HG02981 (cell line): ENCODE measurements at regions not wholly inside any gene's neighbourhood (a gene's known extent, or its start where the extent isn't known, plus 50 kb on each side); places are given as distances from the start of the nearest gene placed in this dataset.

ENCODE experiments used
- ATAC-seq: cut with Tn5 transposase; IDR thresholded peaks from one replicate; pipeline ENCODE4 v1.9.1; 2021; ENCODE audit warnings: mild to moderate bottlenecking, moderate library complexity; ENCODE audit not compliant: unreplicated experiment

DNA sequence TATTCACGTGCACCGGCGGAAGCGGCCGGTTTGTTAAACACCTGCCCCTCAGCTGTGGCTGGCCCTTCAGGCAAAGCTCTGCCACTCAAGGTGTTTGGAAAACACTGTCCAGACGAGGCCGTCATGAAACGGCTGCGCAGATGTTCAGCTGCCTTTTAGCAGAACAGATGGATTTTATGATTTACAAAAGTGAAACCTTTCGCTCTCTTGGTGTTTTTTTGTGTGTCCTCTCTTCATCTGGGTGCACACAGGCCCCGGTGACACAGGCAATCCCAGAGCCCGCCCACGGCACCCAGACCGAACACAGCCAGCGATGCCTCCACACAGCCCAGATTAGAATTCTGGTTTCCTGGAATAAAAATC lies 397.0 kb downstream of the SMOC2 start:
- ATAC-seq: no peak

- ATAC-seq: no peak
These were observed 396.5 kb downstream of the SMOC2 start for GRCh38 chr6:168837254-168838036.

- no peak for ATAC-seq
These were observed 395.0 kb downstream of the SMOC2 start for GRCh38 chr6:168835991-168836390.

GRCh38 chr6:168834801-168835200 lies 393.8 kb downstream of the SMOC2 start:
- no peak for ATAC-seq

- ATAC-seq: no peak
These were observed 393.1 kb downstream of the SMOC2 start for GRCh38 chr6:168834042-168834587.

- no peak for ATAC-seq
These were observed 387.8 kb downstream of the SMOC2 start for GRCh38 chr6:168828800-168829199.

- ATAC-seq: no peak
These were observed 387.1 kb downstream of the SMOC2 start for GRCh38 chr6:168828035-168828434.

DNA sequence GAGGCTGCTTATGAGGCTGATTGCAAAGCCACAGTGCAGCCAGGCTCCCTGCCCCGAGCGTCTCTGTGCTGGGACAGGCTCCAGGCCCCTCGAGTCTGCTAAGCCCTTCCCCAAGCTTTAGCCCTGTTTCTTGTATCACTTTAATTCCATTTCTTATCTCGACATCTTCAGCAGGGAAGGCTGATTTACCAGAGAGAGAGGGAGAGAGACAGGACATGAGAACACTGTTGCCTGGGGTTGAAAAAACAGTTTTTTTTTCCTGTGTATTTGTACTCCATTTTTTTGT lies 386.5 kb downstream of the SMOC2 start:
- no peak for ATAC-seq

- ATAC-seq: no peak
These were observed 386.0 kb downstream of the SMOC2 start for GRCh38 chr6:168826726-168827585.

DNA sequence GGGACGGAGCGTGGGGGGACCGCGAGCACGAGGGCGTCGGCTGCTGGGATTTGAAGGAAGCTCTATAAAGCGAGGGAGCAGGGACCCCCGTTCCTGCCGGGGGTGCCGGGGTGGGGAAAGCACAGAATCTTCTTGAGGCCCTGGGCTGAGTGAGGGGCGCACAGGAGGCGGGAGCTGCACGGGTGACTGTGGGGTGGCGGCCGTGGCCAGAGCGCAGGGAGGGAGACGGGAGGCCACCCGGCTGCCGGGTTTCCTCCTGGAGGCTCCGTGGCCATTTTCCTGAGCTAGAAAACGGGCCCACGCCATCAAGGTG lies 385.1 kb downstream of the SMOC2 start:
- no peak for ATAC-seq

- no peak for ATAC-seq
These were observed 384.5 kb downstream of the SMOC2 start for GRCh38 chr6:168825226-168826077.

DNA sequence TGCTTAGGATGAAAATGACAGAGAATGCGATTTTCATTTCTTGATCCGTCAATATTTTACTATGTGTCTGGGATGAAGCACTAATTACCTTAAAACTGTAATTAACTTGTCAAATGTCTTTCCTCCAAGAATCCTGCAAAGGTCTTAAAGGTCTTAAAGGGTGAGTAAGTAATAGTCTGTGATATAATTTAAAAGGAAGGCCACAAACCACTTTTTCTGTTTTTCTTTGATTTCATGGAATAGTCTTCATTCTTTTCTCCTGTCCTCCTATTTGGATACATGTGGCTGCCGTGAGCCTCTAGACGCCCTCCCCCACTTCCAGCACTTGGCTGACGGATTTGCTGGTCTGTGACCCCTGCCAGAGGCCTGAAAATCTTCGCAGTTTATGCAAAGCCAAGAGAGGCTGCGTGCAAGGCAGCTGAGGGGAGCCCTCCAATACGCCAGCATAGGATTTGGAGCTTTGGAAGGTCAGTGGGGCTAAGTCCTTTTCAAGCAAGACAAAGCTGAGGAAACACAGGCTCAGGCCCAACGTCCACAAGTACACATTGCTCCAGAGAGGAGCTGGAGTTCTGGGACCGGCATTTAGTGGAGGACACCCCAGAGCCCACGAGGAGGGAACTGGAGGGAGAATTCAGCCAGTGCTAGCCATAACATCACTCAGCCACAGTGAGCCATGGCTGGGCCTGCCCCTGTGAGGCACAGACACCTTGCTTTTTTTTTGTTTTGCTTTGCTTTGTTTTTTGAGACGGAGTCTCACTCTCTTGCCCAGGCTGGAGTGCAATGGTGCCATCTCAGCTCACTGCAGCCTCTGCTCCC lies 382.6 kb downstream of the SMOC2 start:
- no peak for ATAC-seq

GRCh38 chr6:168822376-168822775 lies 381.4 kb downstream of the SMOC2 start:
- ATAC-seq: no peak

- no peak for ATAC-seq
These were observed 378.6 kb downstream of the SMOC2 start for GRCh38 chr6:168819546-168819945.

DNA sequence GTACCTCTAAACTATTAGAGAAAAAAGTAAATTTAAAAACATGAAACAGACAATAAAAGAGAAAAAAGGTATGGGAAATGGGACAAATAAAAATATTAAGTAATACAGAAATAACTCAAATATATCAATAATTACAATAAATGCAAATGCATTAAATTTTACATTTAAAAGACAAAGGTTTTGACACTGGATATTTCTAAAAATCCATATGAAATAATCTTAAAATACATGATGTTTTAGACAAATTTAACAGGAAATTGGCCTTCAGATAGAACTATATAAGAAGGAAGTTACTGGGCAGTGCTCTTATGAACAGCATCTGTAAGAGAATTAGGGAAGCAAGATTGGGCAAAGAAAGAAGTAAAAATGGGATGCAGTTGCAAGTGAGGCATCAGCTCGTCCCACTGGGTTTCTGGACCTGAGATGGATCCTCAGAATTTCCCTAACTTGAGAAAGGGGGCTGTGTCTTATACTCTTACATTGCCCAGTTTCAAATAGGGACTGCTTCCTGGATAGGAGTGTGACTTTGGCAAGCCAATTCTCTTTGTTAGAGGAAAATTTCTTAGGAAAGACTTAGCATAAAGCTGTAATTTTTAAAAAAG lies 376.7 kb downstream of the SMOC2 start:
- no peak for ATAC-seq

- ATAC-seq: no peak
These were observed 374.2 kb downstream of the SMOC2 start for GRCh38 chr6:168815229-168815628.

DNA sequence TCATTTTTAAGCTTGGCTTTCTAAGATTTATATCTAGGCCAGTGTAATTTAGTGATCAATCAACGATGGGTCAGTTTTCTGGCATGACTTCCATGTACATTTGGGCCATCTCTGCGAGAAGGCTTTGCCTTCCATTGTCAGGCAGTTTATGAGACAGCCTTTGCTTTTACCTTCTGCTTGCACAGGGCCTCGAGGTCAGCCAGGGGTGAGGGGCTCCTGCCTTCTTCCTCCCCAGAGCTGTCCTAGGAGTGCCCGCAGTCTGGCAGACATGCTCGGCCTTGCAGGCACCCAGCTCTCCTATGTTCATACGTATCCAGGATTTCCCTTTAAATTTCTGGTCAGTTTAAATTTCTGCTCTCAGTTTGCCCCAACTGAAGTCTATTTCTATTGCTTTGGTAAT lies 367.2 kb downstream of the SMOC2 start:
- ATAC-seq: no peak

DNA sequence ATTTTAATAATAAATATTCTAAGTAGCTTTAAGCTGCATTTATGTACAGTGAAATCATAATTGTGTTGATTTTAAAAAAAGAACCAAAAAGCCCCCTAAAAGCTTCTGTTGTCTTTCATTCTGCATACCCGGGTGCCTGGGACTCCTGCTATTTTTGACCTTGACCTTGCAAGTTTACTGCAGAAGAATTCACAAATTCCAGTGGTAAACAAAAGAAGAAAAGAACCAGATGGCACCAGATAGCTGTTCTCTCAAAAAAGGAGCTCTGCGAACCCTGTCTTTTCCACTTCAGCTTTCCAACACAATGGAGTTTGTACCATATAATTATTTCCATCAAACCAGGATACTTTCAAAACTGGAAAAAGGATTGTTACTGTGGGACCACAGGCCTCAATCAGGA lies 363.3 kb downstream of the SMOC2 start:
- no peak for ATAC-seq

- ATAC-seq: no peak
These were observed 362.9 kb downstream of the SMOC2 start for GRCh38 chr6:168803874-168804273.

DNA sequence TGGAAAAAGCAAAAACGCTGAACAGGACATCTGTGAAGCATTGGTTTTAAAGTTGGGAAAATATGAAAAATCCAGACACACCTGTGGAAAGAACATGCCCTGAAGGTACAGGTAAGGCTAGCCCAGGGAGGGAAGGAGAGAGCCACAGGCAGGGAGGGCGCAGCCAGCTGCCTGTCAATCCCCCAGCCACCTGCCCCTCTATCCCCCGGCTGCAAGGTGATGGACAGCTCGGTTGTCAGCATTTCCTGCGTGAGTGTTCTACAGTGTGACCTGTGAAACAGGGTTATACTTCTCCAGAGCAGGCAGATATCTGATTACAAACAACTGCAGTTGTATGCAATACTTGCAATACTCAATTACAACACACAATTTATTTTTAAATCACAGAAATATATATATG lies 358.1 kb downstream of the SMOC2 start:
- ATAC-seq: no peak
